Stimulated activated CD4-positive, alpha-beta T cell treated with anti-CD3 and anti-CD28 coated beads, Interleukin-4, amount 100 ng/mL, for 1 hour (primary cell): ENCODE measurements at regions not wholly inside any gene's neighbourhood (a gene's known extent, or its start where the extent isn't known, plus 50 kb on each side); places are given as distances from the start of the nearest gene placed in this dataset.

Experiments used
- DNase-seq: peaks from one replicate; pipeline ENCODE4 v3.0.0-alpha.2; 2020

GRCh38 chr2:144333143-144333555, 186.8 kb downstream of the ZEB2 start:
- DNase-seq, result no peak

DNA sequence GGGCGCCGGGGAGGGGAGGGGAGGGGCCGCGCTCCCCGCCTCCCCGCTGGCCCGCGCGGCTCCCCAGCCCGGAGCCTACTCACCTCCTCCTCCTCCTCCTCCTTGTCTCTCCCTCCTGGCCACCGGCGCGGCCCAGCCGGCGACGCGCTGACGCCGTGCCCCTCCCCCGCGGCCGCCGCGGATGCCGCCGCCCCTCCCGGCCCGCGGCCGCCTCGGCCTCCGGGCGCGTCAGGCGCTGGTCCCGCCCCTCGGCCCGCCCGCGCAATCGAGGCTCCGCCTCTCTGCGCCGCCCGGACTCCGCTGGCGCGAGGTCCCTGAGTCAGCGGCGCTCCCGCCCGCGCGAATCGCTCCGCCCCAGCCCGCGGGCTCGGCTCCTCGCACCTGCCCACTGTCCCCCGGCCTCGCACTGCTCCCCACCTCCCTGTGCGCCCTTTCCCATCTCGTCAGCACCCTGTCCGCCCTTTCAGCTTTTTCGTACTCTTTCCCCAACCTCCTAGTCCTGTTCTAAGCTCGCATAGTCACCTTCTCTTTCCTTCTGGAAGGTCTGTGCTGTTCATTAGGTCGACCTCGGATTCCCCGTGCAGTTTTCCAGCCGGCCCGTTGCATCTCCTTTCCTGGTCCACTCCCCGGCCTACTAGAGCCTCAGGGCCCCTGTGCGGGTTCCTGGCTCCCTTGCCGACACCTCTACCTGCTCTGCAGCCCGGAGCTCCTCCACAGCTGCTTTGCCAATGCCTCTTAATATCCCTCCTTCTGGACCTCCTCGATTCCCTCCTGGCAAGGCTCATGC, 187.4 kb downstream of the ZEB2 start:
- peak; percentile 89 for DNase-seq

- no peak for DNase-seq
Measured at GRCh38 chr2:144331674-144332355, 188.1 kb downstream of the ZEB2 start.

DNA sequence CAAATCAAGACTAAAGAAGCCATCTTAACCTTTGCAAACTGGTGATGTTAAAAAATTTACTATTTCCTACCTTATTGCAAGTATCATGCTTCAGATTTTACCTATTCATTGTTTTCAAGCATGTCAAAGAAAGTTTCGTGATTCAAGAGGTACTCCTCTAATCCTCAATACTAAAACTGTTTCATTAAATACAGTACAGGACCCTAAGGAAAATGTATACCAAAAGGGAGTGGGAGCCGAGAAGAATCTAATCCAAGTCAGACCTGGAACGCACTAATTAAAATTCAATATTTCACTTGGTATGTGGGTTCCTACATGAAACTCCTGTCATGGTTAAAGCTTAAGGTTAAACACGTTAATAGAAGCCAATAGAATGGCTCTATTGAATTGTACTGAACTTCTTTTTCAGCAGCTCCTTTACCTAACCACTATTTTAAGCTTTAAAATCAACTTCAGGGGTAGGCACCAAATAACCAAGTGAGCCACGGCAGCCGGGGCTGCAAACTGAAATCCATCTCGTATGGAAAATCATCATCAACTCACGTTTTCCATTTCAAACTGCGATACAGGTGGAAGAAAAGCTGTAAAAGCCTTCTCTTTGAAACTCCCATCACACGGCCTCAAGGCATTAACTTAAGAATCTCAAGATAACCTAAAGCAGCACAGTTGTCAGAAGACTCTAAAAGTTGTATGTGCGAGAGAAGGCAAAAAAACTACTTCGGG, 188.8 kb downstream of the ZEB2 start:
- DNase-seq, result peak; percentile 16

- DNase-seq, result no peak
Measured at GRCh38 chr2:144329472-144329871, 190.4 kb downstream of the ZEB2 start.

GRCh38 chr2:144328938-144329337, 191.0 kb downstream of the ZEB2 start:
- DNase-seq, result no peak

DNA sequence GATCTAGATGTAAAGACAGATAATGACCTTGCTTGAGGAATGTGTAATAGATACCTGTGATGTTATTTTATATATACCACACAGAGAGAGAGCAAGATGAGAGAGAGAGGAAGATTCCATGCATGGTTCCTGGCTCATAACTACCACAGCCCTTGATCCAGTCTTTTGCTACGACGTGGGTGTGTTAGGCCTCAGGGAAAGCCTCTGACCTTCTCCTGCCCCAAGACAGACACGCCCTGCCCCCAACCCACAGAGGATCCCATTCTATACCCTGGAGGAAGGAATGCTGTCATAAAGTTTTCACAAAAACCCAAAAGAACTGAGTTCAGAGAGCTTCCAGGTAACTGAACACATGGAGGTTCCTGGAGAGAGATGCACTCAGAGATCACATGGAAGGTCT, 193.1 kb downstream of the ZEB2 start:
- no peak for DNase-seq

DNA sequence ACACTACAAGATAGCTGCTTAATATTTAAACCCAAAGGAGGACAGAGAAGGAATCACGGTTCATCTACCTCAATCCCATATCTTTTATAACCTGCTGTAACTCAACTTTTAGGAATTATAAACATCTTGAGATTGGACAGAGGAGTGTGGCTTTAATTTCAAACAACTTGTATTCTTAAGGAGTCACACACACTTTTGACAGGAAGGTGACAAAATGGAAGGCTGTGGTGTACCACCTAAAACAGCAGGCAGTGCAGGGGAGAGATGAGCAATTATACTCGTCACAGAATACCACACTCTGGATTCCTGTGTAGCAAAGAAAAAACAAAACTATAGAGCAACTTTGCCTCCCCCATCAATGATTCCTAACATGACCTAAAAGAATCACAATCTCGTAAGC, 194.8 kb downstream of the ZEB2 start:
- no peak for DNase-seq

- no peak for DNase-seq
Measured at GRCh38 chr2:144324446-144325045, 195.4 kb downstream of the ZEB2 start.

DNA sequence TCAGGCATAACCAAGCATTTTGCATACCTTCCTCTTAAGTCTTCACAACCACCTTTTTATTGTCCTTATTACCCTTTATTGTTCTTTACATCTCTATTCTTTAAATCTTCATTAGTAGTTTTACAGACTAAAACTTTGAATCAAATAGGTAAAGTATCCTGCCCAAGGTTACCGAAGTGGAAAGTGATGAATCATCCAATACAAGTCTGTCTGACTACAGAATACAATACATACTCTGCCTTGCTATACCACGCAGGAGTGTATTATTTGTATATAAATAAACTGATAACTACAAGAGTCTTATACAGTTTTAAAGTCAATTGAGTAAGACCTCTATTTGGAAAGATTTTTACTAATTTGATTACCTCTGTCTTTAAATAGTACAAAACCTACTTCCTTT, 196.0 kb downstream of the ZEB2 start:
- DNase-seq, result no peak

DNA sequence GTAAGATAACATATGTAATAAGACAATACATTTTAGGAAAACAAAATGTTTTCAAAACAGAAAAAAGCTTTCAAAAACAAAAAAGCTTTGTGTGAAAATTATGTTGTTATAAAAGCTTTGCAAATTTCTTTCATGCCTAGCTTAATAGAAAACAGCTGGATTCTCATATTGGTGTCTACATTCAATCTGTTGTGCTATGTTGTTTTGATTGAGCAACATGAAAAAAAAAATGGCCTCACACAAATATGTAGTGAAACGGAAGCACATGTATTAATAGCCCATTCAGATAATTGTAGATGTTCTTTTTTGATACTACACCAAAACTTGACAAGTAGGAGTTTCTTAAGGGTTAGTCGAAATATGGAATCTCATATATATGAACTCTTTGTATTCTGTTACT, 197.5 kb downstream of the ZEB2 start:
- no peak for DNase-seq

DNA sequence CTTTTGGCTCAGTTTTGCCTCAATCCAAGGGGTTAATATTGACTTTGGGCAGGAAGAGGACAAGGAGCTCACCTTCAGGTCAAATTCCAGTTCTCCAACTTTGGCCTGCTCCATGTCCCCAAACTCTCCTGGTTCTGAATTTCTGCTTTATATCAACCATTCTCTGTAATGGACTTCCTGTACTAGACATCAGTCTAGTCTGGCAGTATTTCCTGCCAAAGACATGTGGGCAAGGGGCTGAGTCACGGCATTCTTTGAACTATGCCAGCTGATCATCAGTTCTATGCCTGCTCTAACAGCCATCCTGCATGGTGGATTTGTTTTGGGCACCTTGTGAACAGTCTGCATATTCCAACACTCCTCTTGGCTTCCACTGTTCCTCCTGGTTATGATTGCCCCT, 199.4 kb downstream of the ZEB2 start:
- DNase-seq, result peak; percentile 31

DNA sequence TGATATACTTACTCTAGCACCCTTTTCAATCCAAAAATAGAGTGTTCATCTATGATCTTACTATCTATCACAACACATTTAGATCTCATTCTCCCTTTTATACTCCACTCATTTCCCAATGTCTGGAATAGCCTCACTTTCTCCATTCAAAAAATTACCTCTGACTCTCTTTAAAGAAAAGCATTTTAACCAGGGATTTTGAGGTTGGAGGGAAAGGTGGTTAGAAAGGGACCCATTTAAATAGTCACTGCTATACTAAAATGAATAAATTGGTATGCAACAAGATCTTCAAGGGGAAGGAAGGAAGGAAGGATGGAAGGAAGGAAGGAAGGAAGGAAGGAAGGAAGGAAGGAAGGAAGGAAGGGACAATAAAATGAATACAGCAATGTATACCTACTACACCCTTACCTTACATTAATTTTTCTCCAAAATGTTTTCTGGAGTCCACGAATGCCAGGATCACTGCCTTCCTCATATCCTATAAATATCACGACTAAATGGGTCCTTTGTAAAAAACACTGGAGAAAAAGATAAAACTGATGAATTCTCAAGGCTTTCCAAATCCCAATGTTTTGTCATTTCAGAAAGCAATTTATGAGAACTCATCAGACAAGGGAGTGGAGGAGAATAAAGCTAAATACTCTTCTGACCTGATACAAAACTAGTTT, 202.7 kb downstream of the ZEB2 start:
- no peak for DNase-seq

DNA sequence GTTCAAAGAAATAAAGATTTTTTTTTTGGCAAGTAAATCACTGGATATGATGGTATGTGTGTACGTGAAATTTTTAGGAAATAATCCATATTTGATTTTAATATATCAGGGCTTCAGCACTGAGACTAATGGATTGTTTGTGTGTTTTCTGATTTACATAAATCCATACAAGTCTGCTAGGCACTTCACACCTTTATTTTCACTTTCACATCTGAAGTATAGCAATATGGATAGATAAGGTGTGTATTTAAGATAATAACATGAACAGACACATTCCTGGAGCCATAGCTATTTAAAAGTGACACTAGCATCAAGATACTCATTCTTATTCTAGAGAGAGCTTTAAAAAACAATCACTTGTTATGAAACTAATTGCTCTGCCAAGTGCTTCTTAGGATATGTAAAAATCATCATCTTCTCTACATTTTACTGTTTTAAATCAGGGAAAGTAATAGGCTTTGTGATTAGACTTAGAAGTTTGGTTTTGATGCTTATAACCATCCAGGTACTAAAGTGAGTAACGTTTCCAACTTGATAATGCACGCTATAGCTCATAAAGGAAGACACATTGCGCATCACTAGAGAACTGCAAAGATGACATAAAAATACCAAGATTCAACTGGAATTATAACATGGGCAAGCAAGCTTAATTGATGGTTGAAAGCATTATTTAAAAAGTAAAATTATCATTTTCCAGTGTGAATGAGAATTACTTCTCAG, 208.9 kb downstream of the ZEB2 start:
- DNase-seq, result no peak

DNA sequence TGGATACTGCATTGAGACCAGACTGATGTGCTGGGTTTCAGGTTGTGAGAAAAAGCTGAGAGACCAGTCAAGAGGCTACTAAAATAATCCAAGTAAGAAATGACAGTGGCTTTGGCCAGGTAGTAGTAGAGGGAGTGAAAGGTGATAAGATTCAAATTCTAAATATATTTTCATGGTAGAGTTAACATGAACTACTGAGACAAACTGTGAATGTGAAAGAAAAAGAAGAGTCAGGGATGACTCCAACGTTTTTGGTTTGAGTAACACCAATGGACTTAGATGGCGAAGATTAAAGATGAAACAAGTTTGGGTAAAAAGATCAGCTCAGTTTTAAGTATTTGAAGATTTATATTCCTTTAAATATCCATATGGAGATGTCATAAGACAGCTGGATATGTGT, 209.4 kb downstream of the ZEB2 start:
- DNase-seq, result no peak

DNA sequence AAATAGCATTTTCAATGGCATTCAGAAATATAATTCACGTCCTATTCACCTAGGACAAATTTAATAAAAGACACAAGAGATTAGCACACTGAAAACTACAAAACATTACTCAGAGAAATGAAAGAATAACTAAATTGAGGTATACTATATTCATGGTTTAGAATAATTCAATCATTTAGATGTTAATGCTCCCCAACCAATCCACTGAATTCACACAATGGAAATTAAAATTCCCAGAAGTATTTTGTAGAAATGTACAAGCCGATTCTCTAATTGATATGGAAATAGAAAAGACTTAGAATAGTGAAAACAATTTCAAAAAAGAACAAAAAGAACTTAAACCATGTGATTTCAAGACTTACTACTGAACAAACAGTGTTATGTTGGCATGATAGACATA, 212.2 kb downstream of the ZEB2 start:
- DNase-seq, result no peak

- DNase-seq, result no peak
Measured at GRCh38 chr2:144304202-144304601, 215.7 kb downstream of the ZEB2 start.

GRCh38 chr2:144300632-144301031, 219.3 kb downstream of the ZEB2 start:
- DNase-seq, result no peak

- no peak for DNase-seq
Measured at GRCh38 chr2:144290276-144290675, 229.6 kb downstream of the ZEB2 start.

DNA sequence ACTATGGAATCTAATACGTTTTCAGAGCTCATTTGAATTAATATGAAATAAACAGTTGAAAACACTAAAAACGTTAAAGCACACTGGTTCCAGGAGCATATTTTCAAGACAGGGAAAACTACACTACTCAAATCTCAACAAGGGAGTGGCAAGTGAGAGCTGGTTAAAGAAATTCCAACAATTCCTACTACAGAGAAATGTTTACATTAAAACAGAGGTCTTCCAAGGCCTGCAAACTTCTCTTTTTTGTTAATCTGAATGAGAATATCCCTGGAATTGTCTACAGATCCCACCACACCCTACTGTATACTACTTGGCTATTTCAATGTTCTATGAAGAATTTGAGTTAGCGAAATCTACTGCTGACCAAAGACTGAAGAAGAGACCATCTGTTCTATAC, 231.5 kb downstream of the ZEB2 start:
- DNase-seq, result no peak

DNA sequence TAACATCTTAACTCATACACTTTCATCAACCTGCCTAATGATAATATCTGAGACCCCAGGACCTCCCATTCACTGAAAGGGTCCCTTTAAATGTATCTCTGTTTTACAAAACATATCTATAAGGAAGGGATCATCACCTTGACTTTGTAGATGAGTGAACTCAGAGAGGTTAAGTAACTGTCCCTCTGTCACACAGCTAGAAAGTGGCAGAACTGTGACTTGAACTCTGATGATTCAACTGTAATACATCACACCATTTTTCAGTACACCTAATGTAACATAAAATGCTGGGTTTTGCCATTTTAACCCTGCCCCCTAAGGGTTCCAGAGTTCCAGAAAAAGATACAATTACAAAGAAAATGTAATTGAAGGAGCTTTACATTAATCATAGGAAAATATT, 234.6 kb downstream of the ZEB2 start:
- DNase-seq, result no peak

- no peak for DNase-seq
Measured at GRCh38 chr2:144281476-144281875, 238.4 kb downstream of the ZEB2 start.
